DND-41 (cell line): ENCODE measurements at regions not wholly inside any gene's neighbourhood (a gene's known extent, or its start where the extent isn't known, plus 50 kb on each side); places are given as distances from the start of the nearest gene placed in this dataset.

ENCODE experiments used
- EZH2 ChIP-seq: IDR thresholded peaks from 3 replicates; pipeline ENCODE4 v1.6.1; 2012; ENCODE audit warnings: borderline replicate concordance, low read depth, mild to moderate bottlenecking, moderate library complexity, low read length, inconsistent platforms; ENCODE audit not compliant: severe bottlenecking
- TF ChIP-seq, protein P1 (sequence below): IDR thresholded peaks from 2 replicates; pipeline ENCODE4 v1.5.1; 2012; ENCODE audit warnings: borderline replicate concordance, low read length, moderate library complexity, mild to moderate bottlenecking; ENCODE audit not compliant: poor library complexity, severe bottlenecking; ENCODE audit errors: extremely low read depth

DNA sequence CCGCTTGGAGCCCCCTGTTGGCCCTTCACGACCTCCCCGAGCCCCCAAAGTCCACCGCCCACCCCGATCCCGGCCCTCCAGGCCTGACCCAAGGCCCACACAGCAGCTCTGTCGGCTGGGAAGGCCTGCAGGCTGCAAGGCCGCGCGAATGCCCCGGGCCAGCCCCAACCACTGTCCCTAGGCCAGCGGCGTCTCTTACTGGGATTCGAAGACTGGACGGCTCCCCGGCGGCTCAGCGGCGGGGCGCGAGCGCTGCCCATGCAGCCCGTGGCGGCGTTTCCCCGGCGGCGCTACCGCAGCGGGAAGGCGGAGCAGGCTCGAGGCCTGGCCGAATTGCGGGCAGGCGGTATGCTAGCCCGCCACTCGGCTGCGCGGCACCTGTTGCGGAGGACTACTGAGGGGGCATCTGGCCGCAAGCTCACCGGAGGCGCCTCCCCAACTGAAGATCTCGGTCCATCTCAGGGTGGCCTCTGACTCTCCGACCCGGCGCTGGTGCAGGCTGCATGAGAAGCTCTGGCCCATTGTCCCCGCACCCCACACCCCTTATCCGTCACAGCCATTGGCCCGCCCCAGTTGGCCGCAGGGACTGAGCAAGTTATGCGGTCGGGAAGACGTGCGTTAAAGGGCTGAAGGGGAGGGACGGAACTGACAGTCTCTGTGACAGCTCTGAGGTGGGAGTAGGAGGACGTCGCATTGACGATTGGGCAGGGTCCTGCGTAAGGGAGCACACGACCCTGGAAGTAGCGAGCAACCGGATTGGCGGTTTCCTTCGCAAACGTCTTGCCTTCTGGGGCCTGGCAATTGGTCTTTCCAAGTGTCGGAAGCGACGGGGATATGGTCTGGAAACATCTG is 303.5 kb upstream of the HSFY2 start:
- TF ChIP-seq, protein P1, sequence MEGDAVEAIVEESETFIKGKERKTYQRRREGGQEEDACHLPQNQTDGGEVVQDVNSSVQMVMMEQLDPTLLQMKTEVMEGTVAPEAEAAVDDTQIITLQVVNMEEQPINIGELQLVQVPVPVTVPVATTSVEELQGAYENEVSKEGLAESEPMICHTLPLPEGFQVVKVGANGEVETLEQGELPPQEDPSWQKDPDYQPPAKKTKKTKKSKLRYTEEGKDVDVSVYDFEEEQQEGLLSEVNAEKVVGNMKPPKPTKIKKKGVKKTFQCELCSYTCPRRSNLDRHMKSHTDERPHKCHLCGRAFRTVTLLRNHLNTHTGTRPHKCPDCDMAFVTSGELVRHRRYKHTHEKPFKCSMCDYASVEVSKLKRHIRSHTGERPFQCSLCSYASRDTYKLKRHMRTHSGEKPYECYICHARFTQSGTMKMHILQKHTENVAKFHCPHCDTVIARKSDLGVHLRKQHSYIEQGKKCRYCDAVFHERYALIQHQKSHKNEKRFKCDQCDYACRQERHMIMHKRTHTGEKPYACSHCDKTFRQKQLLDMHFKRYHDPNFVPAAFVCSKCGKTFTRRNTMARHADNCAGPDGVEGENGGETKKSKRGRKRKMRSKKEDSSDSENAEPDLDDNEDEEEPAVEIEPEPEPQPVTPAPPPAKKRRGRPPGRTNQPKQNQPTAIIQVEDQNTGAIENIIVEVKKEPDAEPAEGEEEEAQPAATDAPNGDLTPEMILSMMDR = no peak
- TF ChIP-seq EZH2 = no peak
